Hindlimb muscle (tissue), 1 donor: ENCODE measurements at regions not wholly inside any gene's neighbourhood (a gene's known extent, or its start where the extent isn't known, plus 50 kb on each side); places are given as distances from the start of the nearest gene placed in this dataset.

Experiments
- DNase-seq: peaks from one replicate; pipeline ENCODE4 v3.0.0-alpha.2; 2013

- DNase-seq: no peak
Observed at GRCh38 chr2:41940745-41941063, 107.1 kb upstream of the PKDCC start.

- no peak for DNase-seq
Observed at GRCh38 chr2:41941831-41942230, 106.0 kb upstream of the PKDCC start.

GRCh38 chr2:41942278-41942677 is 105.5 kb upstream of the PKDCC start:
- no peak for DNase-seq

- DNase-seq: no peak
Observed at GRCh38 chr2:41943159-41943558, 104.7 kb upstream of the PKDCC start.

GRCh38 chr2:41944220-41944880 is 103.5 kb upstream of the PKDCC start:
- no peak for DNase-seq

- no peak for DNase-seq
Observed at GRCh38 chr2:41947701-41948396, 100.0 kb upstream of the PKDCC start.

GRCh38 chr2:41948397-41948763 is 99.4 kb upstream of the PKDCC start:
- DNase-seq: no peak

GRCh38 chr2:41949091-41949882 is 98.5 kb upstream of the PKDCC start:
- DNase-seq: no peak

- no peak for DNase-seq
Observed at GRCh38 chr2:41949883-41950665, 97.7 kb upstream of the PKDCC start.

- no peak for DNase-seq
Observed at GRCh38 chr2:41950666-41950960, 97.2 kb upstream of the PKDCC start.

GRCh38 chr2:41954304-41955291 is 93.2 kb upstream of the PKDCC start:
- no peak for DNase-seq

GRCh38 chr2:41955316-41956043 is 92.3 kb upstream of the PKDCC start:
- DNase-seq: no peak

- DNase-seq: no peak
Observed at GRCh38 chr2:41957431-41957830, 90.4 kb upstream of the PKDCC start.

- no peak for DNase-seq
Observed at GRCh38 chr2:41958251-41958650, 89.6 kb upstream of the PKDCC start.

- DNase-seq: no peak
Observed at GRCh38 chr2:41958775-41959174, 89.0 kb upstream of the PKDCC start.

GRCh38 chr2:41959760-41960159 is 88.1 kb upstream of the PKDCC start:
- DNase-seq: no peak

- no peak for DNase-seq
Observed at GRCh38 chr2:41962922-41963622, 84.7 kb upstream of the PKDCC start.

GRCh38 chr2:41963661-41964525 is 83.9 kb upstream of the PKDCC start:
- peak; percentile 51 for DNase-seq

- no peak for DNase-seq
Observed at GRCh38 chr2:41965173-41965908, 82.5 kb upstream of the PKDCC start.
